T-helper 1 cell treated with Interleukin-12 subunit alpha and Interleukin-12 subunit beta and Interleukin-4 antibody, amounts not matched to agents 30 μg/mL and 1 μg/mL, for 36 hours (primary cell): ENCODE measurements at regions not wholly inside any gene's neighbourhood (a gene's known extent, or its start where the extent isn't known, plus 50 kb on each side); places are given as distances from the start of the nearest gene placed in this dataset.
"Not testable (repeated sequence)": the region's sequence is repeated elsewhere in the genome, so short reads cannot be mapped to it uniquely, and the experiment has no call there.

Source experiments
- H3K27ac Mint-ChIP-seq: one replicate; pipeline ENCODE4 v1.8.0; 2021; ENCODE audit warnings: mild to moderate bottlenecking, mixed read lengths
- H3K27me3 Mint-ChIP-seq: one replicate; pipeline ENCODE4 v1.8.0; 2021; ENCODE audit warnings: low read depth, mixed read lengths
- H3K36me3 Mint-ChIP-seq: one replicate; pipeline ENCODE4 v1.8.0; 2021; ENCODE audit warnings: low read depth, mixed read lengths
- H3K4me1 Mint-ChIP-seq: one replicate; pipeline ENCODE4 v1.8.0; 2021; ENCODE audit warnings: low read depth, mixed read lengths
- H3K4me3 Mint-ChIP-seq: one replicate; pipeline ENCODE4 v1.8.0; 2021; ENCODE audit warnings: mild to moderate bottlenecking, moderate library complexity, mixed read lengths
- H3K9me3 Mint-ChIP-seq: one replicate; pipeline ENCODE4 v1.8.0; 2021; ENCODE audit warnings: mixed read lengths

DNA sequence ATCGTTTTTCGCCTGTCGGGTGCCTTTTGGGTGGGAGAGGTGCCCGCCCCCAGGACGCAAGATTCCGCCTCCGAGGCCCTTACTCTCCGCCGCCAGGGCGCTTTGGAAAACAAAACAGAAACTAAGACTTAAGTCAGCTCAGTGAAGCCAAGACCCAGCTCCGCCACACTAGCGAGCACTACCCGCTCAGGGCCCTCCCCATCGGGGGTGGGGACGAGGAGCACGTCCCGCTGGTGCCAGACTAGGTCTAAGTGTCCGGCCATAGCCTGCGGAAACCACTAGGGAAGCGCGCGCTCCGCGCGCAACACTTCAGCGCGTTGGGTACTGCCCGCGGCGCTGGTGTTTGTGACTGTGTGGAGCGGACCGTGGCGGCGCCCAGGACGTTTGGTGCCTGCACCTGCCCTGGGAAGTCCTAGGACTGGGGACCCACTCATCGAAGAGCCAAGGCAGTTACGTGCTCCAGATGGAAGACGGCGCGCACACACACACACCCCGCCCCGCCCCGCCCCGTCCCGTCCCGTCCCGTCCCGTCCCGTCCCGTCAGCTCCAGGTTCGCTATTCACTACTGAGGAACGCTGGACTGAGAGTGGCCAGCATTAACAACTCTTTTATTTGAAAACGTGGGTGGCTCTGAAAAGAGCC lies 57.6 kb upstream of the BOLA1 start:
- H3K27ac Mint-ChIP-seq, H3K4me3 Mint-ChIP-seq, H3K27me3 Mint-ChIP-seq, H3K9me3 Mint-ChIP-seq: not testable (repeated sequence)
- Mint-ChIP-seq H3K36me3 (peaks cover 16% of the 10 kb centered on the region), H3K4me1 (peaks cover 23% of the 10 kb centered on the region)

- H3K9me3 Mint-ChIP-seq, result not testable (repeated sequence)
Observed at GRCh38 chr1:149842458-149843064, 56.8 kb upstream of the BOLA1 start.

GRCh38 chr1:149843431-149844041 lies 55.8 kb upstream of the BOLA1 start:
- peak overlapping the region; percentile 87 for H3K27ac Mint-ChIP-seq
- H3K36me3 Mint-ChIP-seq, result peaks cover 25% of the 10 kb centered on the region
- peak overlapping the region; percentile 84 for H3K4me3 Mint-ChIP-seq
- peaks cover 36% of the 10 kb centered on the region for H3K4me1 Mint-ChIP-seq
- H3K27me3 Mint-ChIP-seq, result no peaks in the 10 kb centered on the region
- H3K9me3 Mint-ChIP-seq, result no peaks in the 10 kb centered on the region

More at GRCh38 chr1:149842458-149843064, 56.8 kb upstream of the BOLA1 start:
- H3K4me1 Mint-ChIP-seq, result peaks cover 31% of the 10 kb centered on the region
- H3K36me3 Mint-ChIP-seq, result peaks cover 21% of the 10 kb centered on the region
- H3K27me3 Mint-ChIP-seq, H3K4me3 Mint-ChIP-seq, H3K27ac Mint-ChIP-seq: not testable (repeated sequence)

DNA sequence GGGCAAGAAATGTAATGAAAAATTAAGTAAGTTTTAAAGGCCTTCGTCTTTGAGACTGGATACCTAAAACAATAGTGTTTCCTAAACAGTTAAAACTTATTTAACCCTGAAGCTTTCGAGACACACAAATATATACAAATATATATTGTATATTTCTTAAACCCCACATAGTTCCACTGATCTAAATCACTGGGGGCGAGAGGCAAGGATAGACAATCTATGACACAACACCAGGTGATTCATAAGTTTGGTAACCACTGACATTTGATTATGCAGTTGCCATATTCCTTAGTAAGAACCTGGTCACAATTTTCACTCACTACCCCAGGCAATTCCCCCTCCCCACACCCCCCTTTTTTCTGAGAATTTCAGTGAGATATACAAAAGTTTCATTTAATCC lies 55.3 kb upstream of the BOLA1 start:
- Mint-ChIP-seq H3K27me3 (no peaks in the 10 kb centered on the region), H3K27ac (peak overlapping the region; percentile 87), H3K4me3 (peak overlapping the region; percentile 84), H3K36me3 (peaks cover 25% of the 10 kb centered on the region), H3K4me1 (peaks cover 41% of the 10 kb centered on the region), H3K9me3 (no peaks in the 10 kb centered on the region)

GRCh38 chr1:149844650-149845255 lies 54.6 kb upstream of the BOLA1 start:
- peaks cover 48% of the 10 kb centered on the region for H3K4me1 Mint-ChIP-seq
- H3K27me3 Mint-ChIP-seq, result no peaks in the 10 kb centered on the region
- H3K9me3 Mint-ChIP-seq, result no peaks in the 10 kb centered on the region
- peaks cover 27% of the 10 kb centered on the region for H3K36me3 Mint-ChIP-seq
- peak overlapping the region; percentile 87 for H3K27ac Mint-ChIP-seq
- H3K4me3 Mint-ChIP-seq, result peak overlapping the region; percentile 78

DNA sequence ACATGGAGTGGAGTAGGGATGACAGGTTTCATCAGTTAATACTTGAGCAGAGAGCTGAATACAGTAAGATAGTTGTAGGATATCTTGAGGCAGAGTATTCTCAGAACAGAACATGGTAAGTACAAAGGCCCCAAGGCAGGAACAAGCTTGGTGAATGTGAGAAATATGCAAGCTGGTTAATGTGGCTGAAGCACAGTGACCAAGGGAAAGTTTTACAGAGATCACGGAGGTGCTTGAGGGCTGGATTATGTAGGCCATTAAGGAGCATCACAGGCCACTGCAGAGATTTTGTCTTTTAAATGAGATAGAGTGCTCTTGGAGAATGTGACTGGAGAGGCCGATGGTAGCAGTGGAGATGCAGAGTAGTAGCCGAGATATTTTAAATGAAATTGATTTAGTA lies 54.0 kb upstream of the BOLA1 start:
- peaks cover 31% of the 10 kb centered on the region for H3K36me3 Mint-ChIP-seq
- H3K27ac Mint-ChIP-seq, result peak overlapping the region; percentile 87
- H3K4me1 Mint-ChIP-seq, result peaks cover 51% of the 10 kb centered on the region
- H3K4me3 Mint-ChIP-seq, result peak overlapping the region; percentile 78
- no peaks in the 10 kb centered on the region for H3K27me3 Mint-ChIP-seq
- no peaks in the 10 kb centered on the region for H3K9me3 Mint-ChIP-seq

DNA sequence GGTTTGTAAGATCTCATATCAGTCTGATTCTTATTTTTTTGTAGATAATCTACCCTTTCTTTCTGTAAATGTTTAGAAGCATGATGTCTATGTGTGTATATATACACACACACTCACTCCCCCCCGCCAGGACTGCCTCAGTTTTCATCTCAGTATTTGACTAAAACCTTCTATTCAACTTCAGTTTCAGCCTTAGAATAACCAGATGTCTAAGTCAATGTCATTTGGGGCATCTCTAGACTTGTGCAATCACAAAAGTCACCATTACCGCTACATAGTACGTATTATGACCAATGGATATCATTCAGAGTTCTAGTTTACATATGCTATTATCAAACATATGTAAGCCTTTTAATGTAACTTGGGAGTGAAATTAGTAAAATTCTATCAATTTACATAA lies 53.3 kb upstream of the BOLA1 start:
- peak overlapping the region; percentile 78 for H3K4me3 Mint-ChIP-seq
- H3K27ac Mint-ChIP-seq, result peak overlapping the region; percentile 87
- no peaks in the 10 kb centered on the region for H3K9me3 Mint-ChIP-seq
- H3K36me3 Mint-ChIP-seq, result peaks cover 31% of the 10 kb centered on the region
- H3K27me3 Mint-ChIP-seq, result no peaks in the 10 kb centered on the region
- H3K4me1 Mint-ChIP-seq, result peaks cover 51% of the 10 kb centered on the region

GRCh38 chr1:149846593-149847466 lies 52.5 kb upstream of the BOLA1 start:
- Mint-ChIP-seq H3K9me3 (no peaks in the 10 kb centered on the region), H3K4me3 (peak overlapping the region; percentile 71), H3K27me3 (no peaks in the 10 kb centered on the region), H3K36me3 (peaks cover 31% of the 10 kb centered on the region), H3K4me1 (peaks cover 51% of the 10 kb centered on the region), H3K27ac (peak overlapping the region; percentile 7)

- H3K27ac Mint-ChIP-seq, result peak overlapping the region; percentile 88
- H3K4me1 Mint-ChIP-seq, result peaks cover 51% of the 10 kb centered on the region
- peak overlapping the region; percentile 83 for H3K4me3 Mint-ChIP-seq
- H3K27me3 Mint-ChIP-seq, result no peaks in the 10 kb centered on the region
- peaks cover 31% of the 10 kb centered on the region for H3K36me3 Mint-ChIP-seq
- H3K9me3 Mint-ChIP-seq, result no peaks in the 10 kb centered on the region
Observed at GRCh38 chr1:149848340-149849110, 50.8 kb upstream of the BOLA1 start.

- Mint-ChIP-seq H3K27me3 (no peaks in the 10 kb centered on the region), H3K27ac (peak overlapping the region; percentile 88), H3K4me3 (peak overlapping the region; percentile 83), H3K9me3 (no peaks in the 10 kb centered on the region), H3K36me3 (peaks cover 29% of the 10 kb centered on the region), H3K4me1 (peaks cover 49% of the 10 kb centered on the region)
Observed at GRCh38 chr1:149849111-149849946, 50.0 kb upstream of the BOLA1 start.
